K562 (cell line): ENCODE measurements at regions not wholly inside any gene's neighbourhood (a gene's known extent, or its start where the extent isn't known, plus 50 kb on each side); places are given as distances from the start of the nearest gene placed in this dataset.

Experiments used
- ATAC-seq: fragments of 200-7000 bp; cut with Tn5 transposase; 3 replicates; pipeline ENCODE4 v1.9.1; 2020; ENCODE audit warnings: moderate library complexity
- BruUV-seq: library from RNA; stranded (reverse); fragments of 400-500 nt; replicated peaks from 2 replicates; lab custom pipeline; 2021; lab: Mats Ljungman, UMichigan
- CTCF ChIA-PET: fragments of 300-600 bp; formaldehyde crosslinking; extraction: SDS; loops from one replicate; lab custom pipeline; 2021; ENCODE audit warnings: low intra/inter-chr PET ratio; lab: Yijun Ruan, JAX
- POLR2A ChIA-PET: fragments of 300-600, 350-650 bp; sonication (Branson Sonifier 250); formaldehyde crosslinking; extraction: SDS; loops from one replicate; lab custom pipeline; 2021; ENCODE audit warnings: antibody characterized with exemption, inconsistent platforms; lab: Yijun Ruan, JAX
- DNase-seq, 4 experiments: peaks; one replicate each; pipeline versions ENCODE4 v3.0.0 to v3.0.0-alpha.2; 2011 to 2018; ENCODE audit warnings: low spot score in 3 of 4, mixed read lengths in 3 of 4; ENCODE audit errors: extremely low read depth in 1 of 4
- FAIRE-seq: peaks from 2 replicates; lab custom pipeline; 2011; peaks lifted over from hg19 to GRCh38; lab: Jason Lieb, UNC
- H2AFZ ChIP-seq: 2 replicates; pipeline ENCODE4 v1.6.0; 2011; ENCODE audit warnings: low read depth, low read length, control low read depth, inconsistent platforms
- H3K27ac ChIP-seq: fragments of 200-600 bp; 3 replicates; pipeline ENCODE4 v1.8.0; 2011; ENCODE audit warnings: low read depth, mild to moderate bottlenecking, control low read depth, inconsistent platforms, low read length, moderate library complexity, mixed read lengths; ENCODE audit errors: extremely low read depth
- H3K27me3 ChIP-seq, 2 experiments: fragments of 300-600 bp in 1 of 2; 2 replicates in 1 of 2; 3 replicates in 1 of 2; pipeline versions ENCODE4 v1.6.0 to v1.8.0; 2011; ENCODE audit warnings: inconsistent platforms in 2 of 2, low read length in 2 of 2, mild to moderate bottlenecking in 1 of 2, mixed read lengths in 1 of 2, moderate library complexity in 1 of 2; ENCODE audit not compliant: control insufficient read depth in 2 of 2, insufficient read depth in 2 of 2
- H3K36me3 ChIP-seq: fragments of 300-600 bp; 3 replicates; pipeline ENCODE4 v1.8.0; 2011; ENCODE audit warnings: mild to moderate bottlenecking, low read length, inconsistent platforms; ENCODE audit not compliant: control insufficient read depth, insufficient read depth
- H3K4me1 ChIP-seq, 2 experiments: fragments of 200-600 bp in 1 of 2; replicated peaks in 1 of 2; 2 replicates in 1 of 2; 3 replicates in 1 of 2; pipeline versions ENCODE4 v1.5.1 to v1.8.0; 2011; ENCODE audit warnings: inconsistent platforms in 2 of 2, low read length in 2 of 2, mild to moderate bottlenecking in 1 of 2, mixed read lengths in 1 of 2, moderate library complexity in 1 of 2; ENCODE audit not compliant: control insufficient read depth in 2 of 2, insufficient read depth in 2 of 2
- H3K4me2 ChIP-seq: 2 replicates; pipeline ENCODE4 v1.6.1; 2011; ENCODE audit warnings: low read length, control low read depth, inconsistent platforms, mixed read lengths; ENCODE audit not compliant: insufficient read depth
- H3K4me3 ChIP-seq: fragments of 200-600 bp; sonication (generic), shearing (Covaris generic); 2 replicates; pipeline ENCODE4 v1.5.1; 2016; ENCODE audit warnings: control low read depth, inconsistent platforms
- H3K79me2 ChIP-seq: fragments of 200-600 bp; 3 replicates; pipeline ENCODE4 v1.8.0; 2011; ENCODE audit warnings: low read length, inconsistent platforms; ENCODE audit not compliant: control insufficient read depth, insufficient read depth
- H3K9ac ChIP-seq, 2 experiments: 2 replicates each; pipeline versions ENCODE4 v1.6.0 to v1.6.1; 2011; ENCODE audit warnings: low read depth in 2 of 2, low read length in 2 of 2, control low read depth in 1 of 2, inconsistent platforms in 1 of 2, mild to moderate bottlenecking in 1 of 2, mixed read lengths in 1 of 2; ENCODE audit not compliant: insufficient read depth in 1 of 2
- H3K9me1 ChIP-seq: one replicate; pipeline ENCODE4 v1.6.0; 2011; ENCODE audit warnings: inconsistent platforms, mild to moderate bottlenecking, low read length, moderate library complexity; ENCODE audit not compliant: control insufficient read depth, insufficient read depth
- H3K9me3 ChIP-seq: replicated peaks from 2 replicates; pipeline ENCODE4 v1.5.1; 2011; ENCODE audit warnings: low read depth, low read length, inconsistent platforms; ENCODE audit not compliant: control insufficient read depth, insufficient read depth
- H4K20me1 ChIP-seq: replicated peaks from 2 replicates; pipeline ENCODE4 v1.6.1; 2011; ENCODE audit warnings: low read length, inconsistent platforms, mixed read lengths; ENCODE audit not compliant: control insufficient read depth, insufficient read depth
- BRF2 ChIP-seq: IDR thresholded peaks from 3 replicates; pipeline ENCODE4 v1.6.1; 2011; ENCODE audit warnings: borderline replicate concordance, mild to moderate bottlenecking; ENCODE audit not compliant: insufficient read length, insufficient read depth
- CAMTA2 ChIP-seq: fragments of 250-450 bp; sonication (Bioruptor Pico); conservative IDR thresholded peaks from 2 replicates; pipeline ENCODE4 v1.5.1; 2022
- CHD2 ChIP-seq: IDR thresholded peaks from 2 replicates; pipeline ENCODE4 v1.6.1; 2011; ENCODE audit warnings: low read depth, low read length
- ETV1 ChIP-seq: fragments of 450-650 bp; conservative IDR thresholded peaks from 2 replicates; pipeline ENCODE4 v1.6.1; 2016; ENCODE audit warnings: missing genetic modification characterization, control low read depth, low read depth, missing compliant biosample characterization
- FUS ChIP-seq: fragments of 200-400 bp; formaldehyde crosslinking; optimal IDR thresholded peaks from 2 replicates; pipeline ENCODE3; 2017; ENCODE audit warnings: low read depth, low read length
- HMG20B ChIP-seq: fragments of 250-450 bp; sonication (Bioruptor Pico); IDR thresholded peaks from 2 replicates; pipeline ENCODE4 v1.5.0; 2021; ENCODE audit warnings: mild to moderate bottlenecking
- NFYB ChIP-seq: IDR thresholded peaks from 2 replicates; pipeline ENCODE4 v1.6.1; 2011; ENCODE audit warnings: mild to moderate bottlenecking, moderate library complexity; ENCODE audit not compliant: insufficient read length; ENCODE audit errors: extremely low read depth
- NR4A1 ChIP-seq, 2 experiments: fragments of 250-450 bp in 1 of 2; fragments of 450-650 bp in 1 of 2; sonication (Bioruptor Pico) in 1 of 2; IDR thresholded peaks; 2 replicates each; pipeline versions ENCODE4 v1.4.0 to v1.6.1; 2016 to 2020; ENCODE audit warnings: mild to moderate bottlenecking in 2 of 2, missing compliant biosample characterization in 1 of 2, missing genetic modification characterization in 1 of 2, moderate library complexity in 1 of 2
- PPARD ChIP-seq: fragments of 250-450 bp; sonication (Bioruptor Pico); IDR thresholded peaks from 2 replicates; pipeline ENCODE4 v1.8.0; 2022; ENCODE audit warnings: inconsistent platforms, mild to moderate bottlenecking, moderate library complexity
- SMARCA5 ChIP-seq: fragments of 450-650 bp; IDR thresholded peaks from 2 replicates; pipeline ENCODE4 v1.6.1; 2016
- WHSC1 ChIP-seq: IDR thresholded peaks from one replicate; pipeline ENCODE4 v1.6.1; 2012; ENCODE audit warnings: low read length, control low read depth, inconsistent platforms
- ZBTB26 ChIP-seq: fragments of 450-650 bp; formaldehyde crosslinking; IDR thresholded peaks from 2 replicates; pipeline ENCODE4 v1.4.0; 2022; ENCODE audit warnings: missing genetic modification characterization
- ZNF184 ChIP-seq: sonication (generic); formaldehyde crosslinking; IDR thresholded peaks from 2 replicates; pipeline ENCODE4 v1.5.0; 2020; ENCODE audit warnings: missing genetic modification reagents
- WGBS: fragments of 100-300 bp; shearing (Covaris generic); methylation state at CpG from one replicate; pipeline ENCODE4 v1.1.6; 2016; ENCODE audit warnings: low coverage, mixed read lengths; ENCODE audit not compliant: insufficient coverage; ENCODE audit errors: missing lambda C conversion rate; 5-methylcytosine and 5-hydroxymethylcytosine counted together
- in situ Hi-C: fragments of 300-500 bp; cut with MboI; formaldehyde crosslinking; loops from 4 replicates; pipeline ENCODE4 v1.15.0; 2018; ENCODE audit warnings: inconsistent platforms, mixed read lengths
- intact Hi-C: fragments of 100-400 bp; cut with micrococcal nuclease; formaldehyde crosslinking; loops from 2 replicates; pipeline ENCODE4 v1.14.2; 2022

GRCh38 chr1:229183588-229183987 lies 87.3 kb upstream of the RAB4A start:
- H3K27ac ChIP-seq: no peak overlapping the region
- CTCF ChIA-PET: no interaction called here
- no peak for ATAC-seq
- no peak overlapping the region for H2AFZ ChIP-seq
- H3K9me1 ChIP-seq: no peaks in the 10 kb centered on the region
- H3K9me3 ChIP-seq: no peaks in the 10 kb centered on the region
- in situ Hi-C loops (no loop called here), intact Hi-C loops (no loop called here)
- H3K4me2 ChIP-seq: no peak overlapping the region
- no peaks in the 10 kb centered on the region for H3K79me2 ChIP-seq
- peaks cover 24 to 35% of the 10 kb centered on the region in 2 experiments for H3K27me3 ChIP-seq
- DNase-seq: no peak
- no TSS peak for BruUV-seq
- no peak overlapping the region for H3K9ac ChIP-seq
- H3K4me1 ChIP-seq: no peaks in the 10 kb centered on the region
- 2% methylated on average over 4 of the region's 4 CpGs for WGBS
- H3K4me3 ChIP-seq: no peak overlapping the region
- H4K20me1 ChIP-seq: no peaks in the 10 kb centered on the region
- TF ChIP-seq NR4A1 (CRISPR knock-in tag; IDR thresholded peaks at IDR 0.05) (no peak), NR4A1 (tag; IDR thresholded peaks at IDR 0.05) (no peak), FUS (no peak), PPARD (CRISPR knock-in tag) (no peak), HMG20B (CRISPR knock-in tag) (no peak), CHD2 (no peak), NFYB (no peak), ZBTB26 (no peak), BRF2 (no peak), CAMTA2 (CRISPR knock-in tag) (no peak), ETV1 (tag) (no peak), SMARCA5 (no peak), ZNF184 (CRISPR knock-in tag) (no peak), WHSC1 (no peak)
- TF ChIP-seq, all 486 proteins: peak for 0
- no peaks in the 10 kb centered on the region for H3K36me3 ChIP-seq
- no peak for FAIRE-seq
- POLR2A ChIA-PET: interaction anchor here (1.8 to 1.9 kb wide), 2 partner anchors 10 to 27 kb away, joined by 4 to 7 read pairs; no protein-coding TSS in a partner anchor
